B cell (primary cell): ENCODE measurements at regions not wholly inside any gene's neighbourhood (a gene's known extent, or its start where the extent isn't known, plus 50 kb on each side); places are given as distances from the start of the nearest gene placed in this dataset.

ENCODE experiments used
- ATAC-seq: fragments of 200-7000 bp; cut with Tn5 transposase; one replicate; pipeline ENCODE4 v1.10.0; 2021; ENCODE audit warnings: low read depth, mild to moderate bottlenecking, moderate number of reproducible peaks, moderate library complexity
- CTCF ChIA-PET: fragments of 350-600 bp; sonication (Branson Sonifier 250); formaldehyde crosslinking; loops from one replicate; lab custom pipeline; 2021; ENCODE audit warnings: antibody characterized with exemption, inconsistent platforms; lab: Charles Lee
- POLR2A ChIA-PET: fragments of 350-600 bp; sonication (Branson Sonifier 250); formaldehyde crosslinking; loops from one replicate; lab custom pipeline; 2021; ENCODE audit warnings: antibody characterized with exemption; lab: Charles Lee
- DNase-seq: peaks from one replicate; pipeline ENCODE4 v3.0.0; 2013
- H2AFZ ChIP-seq: 2 replicates; pipeline ENCODE4 v1.6.1; 2012; ENCODE audit warnings: mild to moderate bottlenecking, low read depth, low read length; ENCODE audit not compliant: insufficient read depth, poor library complexity, severe bottlenecking
- H3K27ac ChIP-seq, 2 donors: 1 replicate in 1 of 2; 2 replicates in 1 of 2; pipeline ENCODE4 v1.5.1; 2012 to 2013; ENCODE audit warnings: low read length in 2 of 2, mild to moderate bottlenecking in 2 of 2, moderate library complexity in 1 of 2
- H3K27me3 ChIP-seq, 4 experiments: fragments of 200-600 bp in 1 of 4; sonication (generic) in 1 of 4; replicated peaks in 1 of 4; 1 replicate in 2 of 4; 2 replicates in 2 of 4; pipeline versions ENCODE4 v1.6.1 to v1.7.0; 2013 to 2016; ENCODE audit warnings: low read length in 3 of 4, mild to moderate bottlenecking in 2 of 4, mixed read lengths in 1 of 4, moderate library complexity in 1 of 4; ENCODE audit not compliant: insufficient read depth in 4 of 4, control insufficient read depth in 3 of 4; ENCODE audit errors: control extremely low read depth in 1 of 4
- H3K36me3 ChIP-seq, 2 experiments: replicated peaks in 1 of 2; 1 replicate in 1 of 2; 2 replicates in 1 of 2; pipeline versions ENCODE4 v1.6.1 to v1.7.1; 2013; ENCODE audit warnings: low read length in 1 of 2; ENCODE audit not compliant: insufficient read depth in 2 of 2, control insufficient read depth in 1 of 2; ENCODE audit errors: control extremely low read depth in 1 of 2, extremely low read depth in 1 of 2
- H3K4me1 ChIP-seq, 2 donors: fragments of 200-600 bp in 1 of 2; sonication (generic) in 1 of 2; 1 replicate in 1 of 2; 2 replicates in 1 of 2; pipeline versions ENCODE4 v1.5.1 to v1.6.1; 2013 to 2017; ENCODE audit warnings: low read length in 2 of 2; ENCODE audit not compliant: control insufficient read depth in 2 of 2, insufficient read depth in 2 of 2
- H3K4me2 ChIP-seq: replicated peaks from 2 replicates; pipeline ENCODE3; 2012; ENCODE audit warnings: mild to moderate bottlenecking, low read depth, low read length; ENCODE audit not compliant: poor library complexity, severe bottlenecking
- H3K4me3 ChIP-seq, 5 experiments: fragments of 200-600 bp in 1 of 5; sonication (generic) in 1 of 5; 1 replicate in 3 of 5; 2 replicates in 2 of 5; pipeline versions ENCODE4 v1.5.1 to v1.7.0; 2011 to 2016; ENCODE audit warnings: low read length in 4 of 5, mild to moderate bottlenecking in 4 of 5, low read depth in 2 of 5, control low read depth in 1 of 5, moderate library complexity in 1 of 5; ENCODE audit not compliant: insufficient read depth in 1 of 5; ENCODE audit errors: control extremely low read depth in 1 of 5, extremely low read depth in 1 of 5
- H3K79me2 ChIP-seq: fragments of 200-600 bp; sonication (generic); one replicate; pipeline ENCODE4 v1.6.0; 2016; ENCODE audit warnings: low read length; ENCODE audit not compliant: control insufficient read depth, insufficient read depth
- H3K9ac ChIP-seq: fragments of 200-600 bp; sonication (generic); 2 replicates; pipeline ENCODE4 v1.6.1; 2017; ENCODE audit warnings: mild to moderate bottlenecking, low read length, moderate library complexity
- H3K9me3 ChIP-seq, 3 donors: one replicate each; pipeline versions ENCODE4 v1.6.1 to v1.7.1; 2013; ENCODE audit warnings: low read length in 2 of 3; ENCODE audit not compliant: control insufficient read depth in 2 of 3, insufficient read depth in 1 of 3; ENCODE audit errors: control extremely low read depth in 1 of 3
- H4K20me1 ChIP-seq: 2 replicates; pipeline ENCODE4 v1.6.0; 2012; ENCODE audit warnings: mild to moderate bottlenecking, low read length; ENCODE audit not compliant: insufficient read depth, control insufficient read depth, poor library complexity, severe bottlenecking
- H3K27ac Mint-ChIP-seq: one replicate; pipeline ENCODE4 v1.8.0; 2021; ENCODE audit warnings: mixed read lengths
- H3K27me3 Mint-ChIP-seq: one replicate; pipeline ENCODE4 v1.8.0; 2021; ENCODE audit warnings: mixed read lengths
- H3K4me1 Mint-ChIP-seq: one replicate; pipeline ENCODE4 v1.8.0; 2021; ENCODE audit warnings: mixed read lengths
- H3K4me3 Mint-ChIP-seq: one replicate; pipeline ENCODE4 v1.8.0; 2021; ENCODE audit warnings: mixed read lengths
- H3K9me3 Mint-ChIP-seq: one replicate; pipeline ENCODE4 v1.8.0; 2022; ENCODE audit warnings: mixed read lengths; ENCODE audit not compliant: insufficient read depth
- EZH2 ChIP-seq: IDR thresholded peaks from 2 replicates; pipeline ENCODE4 v1.6.1; 2012; ENCODE audit warnings: borderline replicate concordance, low read depth, mild to moderate bottlenecking, moderate library complexity, low read length; ENCODE audit not compliant: insufficient read depth, poor library complexity, severe bottlenecking
- WGBS: methylation state at CpG from one replicate; pipeline ENCODE4 v1.1.5; 2013; ENCODE audit warnings: missing lambda C conversion rate; ENCODE audit not compliant: insufficient coverage; 5-methylcytosine and 5-hydroxymethylcytosine counted together
- intact Hi-C: fragments of 100-400 bp; cut with micrococcal nuclease; formaldehyde crosslinking; loops from one replicate; pipeline ENCODE4 v1.10.0; 2022
- TF ChIP-seq, protein P1 (sequence below): fragments of 200-600 bp; IDR thresholded peaks from one replicate; pipeline ENCODE4 v1.8.0; 2022; ENCODE audit warnings: antibody characterized with exemption, mild to moderate bottlenecking

DNA sequence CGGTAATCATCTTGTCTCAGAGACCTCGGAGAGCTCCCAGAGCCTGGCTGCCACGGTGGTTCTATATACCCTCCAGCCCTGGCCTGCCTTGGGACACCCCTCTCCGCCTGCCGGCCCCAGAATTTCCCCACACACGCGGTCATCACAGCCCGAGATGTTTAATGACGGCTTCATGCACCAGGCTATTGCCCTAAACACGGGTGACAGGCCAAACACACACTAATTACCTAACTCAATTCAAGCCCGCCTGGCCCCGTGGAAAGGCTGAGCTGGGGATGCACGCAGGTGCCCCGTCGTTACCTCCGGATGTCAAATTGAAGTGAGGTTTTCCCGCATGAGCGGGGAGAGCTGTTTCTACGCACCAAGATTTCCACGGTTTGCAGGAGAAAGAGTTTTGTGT lies 72.9 kb upstream of the PPP2R3B start:
- POLR2A ChIA-PET: no interaction called here

DNA sequence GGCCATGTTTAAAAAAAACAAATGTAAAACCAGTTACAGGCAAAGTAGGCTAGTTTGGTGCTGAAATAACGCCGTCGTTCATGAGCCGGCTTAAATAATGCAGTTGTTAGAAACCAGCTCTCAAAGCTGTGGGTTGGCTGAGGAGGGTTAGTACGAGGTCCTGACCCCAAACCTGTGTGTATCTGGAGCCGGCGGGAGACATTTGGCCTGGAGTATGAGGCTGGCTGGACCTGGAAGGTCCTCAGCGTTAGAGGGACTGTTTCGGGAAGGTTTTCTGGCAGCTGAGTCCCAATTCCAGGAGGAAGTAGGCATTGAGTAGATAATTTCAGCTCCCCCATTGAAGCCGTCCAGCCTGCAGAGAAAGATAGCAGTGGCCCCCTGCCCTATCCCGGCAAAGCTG lies 73.4 kb upstream of the PPP2R3B start:
- Histone ChIP-seq H2AFZ (no peak overlapping the region), H3K9me3 (peaks cover 0 to 23% (median 0%) of the 10 kb centered on the region in 3 donors), H3K27ac (no peak overlapping the region), H3K79me2 (no peaks in the 10 kb centered on the region), H3K27me3 (no peaks in the 10 kb centered on the region), H3K9ac (no peak overlapping the region), H3K4me3 (no peak overlapping the region), H3K4me2 (no peak overlapping the region), H3K4me1 (no peaks in the 10 kb centered on the region), H3K36me3 (no peaks in the 10 kb centered on the region), H4K20me1 (no peaks in the 10 kb centered on the region)
- Mint-ChIP-seq H3K27ac (no peak overlapping the region), H3K27me3 (no peaks in the 10 kb centered on the region), H3K9me3 (peaks cover 15% of the 10 kb centered on the region), H3K4me3 (no peak overlapping the region), H3K4me1 (no peaks in the 10 kb centered on the region)
- 92% methylated on average over 11 of the region's 11 CpGs for WGBS
- intact Hi-C loops: no loop called here
- CTCF ChIA-PET: no interaction called here
- DNase-seq: no peak
- no peak for ATAC-seq
- TF ChIP-seq, protein P1, sequence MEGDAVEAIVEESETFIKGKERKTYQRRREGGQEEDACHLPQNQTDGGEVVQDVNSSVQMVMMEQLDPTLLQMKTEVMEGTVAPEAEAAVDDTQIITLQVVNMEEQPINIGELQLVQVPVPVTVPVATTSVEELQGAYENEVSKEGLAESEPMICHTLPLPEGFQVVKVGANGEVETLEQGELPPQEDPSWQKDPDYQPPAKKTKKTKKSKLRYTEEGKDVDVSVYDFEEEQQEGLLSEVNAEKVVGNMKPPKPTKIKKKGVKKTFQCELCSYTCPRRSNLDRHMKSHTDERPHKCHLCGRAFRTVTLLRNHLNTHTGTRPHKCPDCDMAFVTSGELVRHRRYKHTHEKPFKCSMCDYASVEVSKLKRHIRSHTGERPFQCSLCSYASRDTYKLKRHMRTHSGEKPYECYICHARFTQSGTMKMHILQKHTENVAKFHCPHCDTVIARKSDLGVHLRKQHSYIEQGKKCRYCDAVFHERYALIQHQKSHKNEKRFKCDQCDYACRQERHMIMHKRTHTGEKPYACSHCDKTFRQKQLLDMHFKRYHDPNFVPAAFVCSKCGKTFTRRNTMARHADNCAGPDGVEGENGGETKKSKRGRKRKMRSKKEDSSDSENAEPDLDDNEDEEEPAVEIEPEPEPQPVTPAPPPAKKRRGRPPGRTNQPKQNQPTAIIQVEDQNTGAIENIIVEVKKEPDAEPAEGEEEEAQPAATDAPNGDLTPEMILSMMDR: no peak
- POLR2A ChIA-PET: no interaction called here

More for the DNA sequence above, 72.9 kb upstream of the PPP2R3B start:
- no peak overlapping the region for H3K27ac ChIP-seq
- no peaks in the 10 kb centered on the region for H3K27me3 ChIP-seq
- H3K9me3 ChIP-seq: peaks cover 0 to 27% (median 0%) of the 10 kb centered on the region in 3 donors
- no peaks in the 10 kb centered on the region for H3K36me3 ChIP-seq
- Mint-ChIP-seq H3K27ac (no peak overlapping the region), H3K4me3 (no peak overlapping the region), H3K4me1 (no peaks in the 10 kb centered on the region), H3K27me3 (no peaks in the 10 kb centered on the region), H3K9me3 (peaks cover 15% of the 10 kb centered on the region)
- WGBS: 87% methylated on average over 19 of the region's 20 CpGs
- H3K4me3 ChIP-seq: no peak overlapping the region
- ATAC-seq (no peak), DNase-seq (no peak)
- H2AFZ ChIP-seq: no peak overlapping the region
- H3K4me2 ChIP-seq: no peak overlapping the region
- H4K20me1 ChIP-seq: no peaks in the 10 kb centered on the region
- H3K4me1 ChIP-seq: no peaks in the 10 kb centered on the region
- CTCF ChIA-PET: no interaction called here
- no peaks in the 10 kb centered on the region for H3K79me2 ChIP-seq
- intact Hi-C loops: no loop called here
- no peak for TF ChIP-seq EZH2
- TF ChIP-seq, protein P1: no peak
- no peak overlapping the region for H3K9ac ChIP-seq
